ENCODE measurements at regions not wholly inside any gene's neighbourhood (a gene's known extent, or its start where the extent isn't known, plus 50 kb on each side); places are given as distances from the start of the nearest gene placed in this dataset.

GRCh38 chr3:14336749-14337598, 65.4 kb upstream of the SLC6A6 start:
- no peak for DNase-seq (ENCODE audit: low read depth)
- no peak overlapping the region for H3K4me3 ChIP-seq (ENCODE audit: low read depth, low read length)
- no peak for TF ChIP-seq CTCF (conservative IDR thresholded peaks at IDR 0.05; ENCODE audit: low read depth, low read length)

GRCh38 chr3:14337828-14338227, 64.6 kb upstream of the SLC6A6 start:
- no peak for DNase-seq (ENCODE audit: low read depth)

GRCh38 chr3:14338242-14338641, 64.2 kb upstream of the SLC6A6 start:
- DNase-seq (ENCODE audit: low read depth): no peak
- TF ChIP-seq CTCF (conservative IDR thresholded peaks at IDR 0.05; ENCODE audit: low read depth, low read length): no peak
- no peak overlapping the region for H3K4me3 ChIP-seq (ENCODE audit: low read depth, low read length)

More at GRCh38 chr3:14337828-14338227, 64.6 kb upstream of the SLC6A6 start:
- no peak for TF ChIP-seq CTCF (conservative IDR thresholded peaks at IDR 0.05; ENCODE audit: low read depth, low read length)
- no peak overlapping the region for H3K4me3 ChIP-seq (ENCODE audit: low read depth, low read length)

GRCh38 chr3:14338898-14339458, 63.4 kb upstream of the SLC6A6 start:
- no peak for DNase-seq (ENCODE audit: low read depth)
- TF ChIP-seq CTCF (conservative IDR thresholded peaks at IDR 0.05; ENCODE audit: low read depth, low read length): no peak
- H3K4me3 ChIP-seq (ENCODE audit: low read depth, low read length): no peak overlapping the region

GRCh38 chr3:14340960-14341708, 61.3 kb upstream of the SLC6A6 start:
- no peak overlapping the region for H3K4me3 ChIP-seq (ENCODE audit: low read depth, low read length)
- TF ChIP-seq CTCF (conservative IDR thresholded peaks at IDR 0.05; ENCODE audit: low read depth, low read length): no peak
- DNase-seq (ENCODE audit: low read depth): no peak

GRCh38 chr3:14343338-14344112, 58.9 kb upstream of the SLC6A6 start:
- no peak overlapping the region for H3K4me3 ChIP-seq (ENCODE audit: low read depth, low read length)
- TF ChIP-seq CTCF (conservative IDR thresholded peaks at IDR 0.05; ENCODE audit: low read depth, low read length): no peak
- DNase-seq (ENCODE audit: low read depth): no peak
